DOHH2 (cell line): ENCODE measurements at regions not wholly inside any gene's neighbourhood (a gene's known extent, or its start where the extent isn't known, plus 50 kb on each side); places are given as distances from the start of the nearest gene placed in this dataset.

Experiments used
- CTCF ChIP-seq: fragments of 200-600 bp; sonication (generic); IDR thresholded peaks from one replicate; pipeline ENCODE4 v1.5.1; 2014; ENCODE audit warnings: antibody characterized with exemption, mild to moderate bottlenecking, low read depth, low read length; ENCODE audit not compliant: poor library complexity, severe bottlenecking
- EZH2phosphoT487 ChIP-seq: fragments of 200-600 bp; sonication (generic); IDR thresholded peaks from 2 replicates; pipeline ENCODE4 v1.6.1; 2017; ENCODE audit warnings: borderline replicate concordance, mild to moderate bottlenecking, antibody characterized with exemption, low read length, moderate library complexity, mixed read lengths

GRCh38 chr15:87582169-87582568 is 674.4 kb downstream of the NTRK3 start:
- TF ChIP-seq CTCF (no peak), EZH2phosphoT487 (no peak)
